Stimulated activated CD8-positive, alpha-beta memory T cell treated with anti-CD3 and anti-CD28 coated beads, Interleukin-7, amount 100 ng/mL, for 48 hours (primary cell): ENCODE measurements at regions not wholly inside any gene's neighbourhood (a gene's known extent, or its start where the extent isn't known, plus 50 kb on each side); places are given as distances from the start of the nearest gene placed in this dataset.
"Not testable (repeated sequence)": the region's sequence is repeated elsewhere in the genome, so short reads cannot be mapped to it uniquely, and the experiment has no call there.

Experiments used
- DNase-seq, 2 donors: peaks; one replicate each; pipeline ENCODE4 v3.0.0-alpha.2; 2020; ENCODE audit warnings: low read depth in 1 of 2; ENCODE audit errors: extremely low read depth in 1 of 2

DNA sequence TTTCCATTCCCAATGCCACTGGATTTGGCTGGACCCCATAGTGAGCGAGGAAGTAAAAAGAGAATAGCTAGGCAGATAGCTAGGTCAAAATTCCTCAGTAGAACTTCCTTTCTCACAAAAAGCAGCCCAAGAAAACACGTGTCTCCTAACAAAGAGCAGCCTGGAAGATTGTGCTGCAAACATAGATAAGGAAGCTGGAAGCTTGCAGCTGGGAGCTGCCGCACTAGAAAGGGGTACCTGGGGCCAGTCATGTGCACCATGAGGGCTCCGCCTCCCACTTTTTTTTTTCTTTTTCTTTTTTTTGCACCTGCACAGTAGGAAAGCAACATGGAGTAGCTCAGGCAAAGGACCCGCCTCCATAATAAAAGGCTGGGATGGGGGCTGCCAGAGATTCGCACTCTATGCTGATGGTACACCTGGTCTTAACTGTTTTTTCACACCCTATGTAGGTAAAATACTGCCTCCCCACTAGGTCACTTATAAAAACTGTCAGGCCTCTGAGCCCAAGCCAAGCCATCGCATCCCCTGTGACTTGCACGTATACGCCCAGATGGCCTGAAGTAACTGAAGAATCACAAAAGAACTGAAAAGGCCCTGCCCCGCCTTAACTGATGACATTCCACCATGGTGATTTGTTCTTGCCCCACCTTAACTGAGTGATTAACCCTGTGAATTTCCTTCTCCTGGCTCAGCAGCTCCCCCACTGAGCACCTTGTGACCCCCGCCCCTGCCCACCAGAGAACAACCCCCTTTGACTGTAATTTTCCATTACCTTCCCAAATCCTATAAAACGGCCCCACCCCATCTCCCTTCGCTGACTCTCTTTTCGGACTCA is 521.6 kb downstream of the IRS2 start:
- not testable (repeated sequence) for DNase-seq

- DNase-seq = not testable (repeated sequence)
Observed at GRCh38 chr13:109257761-109258157, 528.6 kb downstream of the IRS2 start.
